T-cell (primary cell): ENCODE measurements at regions not wholly inside any gene's neighbourhood (a gene's known extent, or its start where the extent isn't known, plus 50 kb on each side); places are given as distances from the start of the nearest gene placed in this dataset.

ENCODE experiments used
- ATAC-seq, 4 experiments: fragments of 200-7000 bp in 3 of 4; fragments of 150-1000 bp in 1 of 4; cut with Tn5 transposase; replicated peaks in 1 of 4; 1 replicate in 3 of 4; 2 replicates in 1 of 4; pipeline ENCODE4 v1.10.0; 2021; ENCODE audit warnings: moderate library complexity in 3 of 4, mild to moderate bottlenecking in 2 of 4, moderate number of reproducible peaks in 1 of 4
- CTCF ChIA-PET, 2 donors: fragments of 300-600 bp; sonication (Branson Sonifier 250); formaldehyde crosslinking; loops; one replicate each; lab custom pipeline; 2022; ENCODE audit warnings: antibody characterized with exemption in 2 of 2; lab: Charles Lee
- POLR2A ChIA-PET, 2 donors: fragments of 300-600 bp; sonication (Branson Sonifier 250); formaldehyde crosslinking; loops; one replicate each; lab custom pipeline; 2022; ENCODE audit warnings: antibody characterized with exemption in 2 of 2; lab: Charles Lee
- DNase-seq, 35 experiments: peaks; one replicate each; pipeline versions ENCODE4 v3.0.0 to v3.0.0-alpha.2; 2013 to 2023
- H3K27ac ChIP-seq: one replicate; pipeline ENCODE4 v1.5.1; 2013; ENCODE audit warnings: low read length
- H3K27me3 ChIP-seq, 2 experiments: replicated peaks in 1 of 2; 1 replicate in 1 of 2; 2 replicates in 1 of 2; pipeline versions ENCODE4 v1.6.1 to v1.7.0; 2013; ENCODE audit warnings: low read length in 1 of 2, mixed read lengths in 1 of 2; ENCODE audit not compliant: control insufficient read depth in 2 of 2, insufficient read depth in 2 of 2; ENCODE audit errors: extremely low read depth in 1 of 2
- H3K36me3 ChIP-seq, 2 donors: 1 replicate in 1 of 2; 2 replicates in 1 of 2; pipeline versions ENCODE4 v1.6.1 to v1.7.0; 2013; ENCODE audit warnings: low read length in 1 of 2; ENCODE audit not compliant: control insufficient read depth in 2 of 2, insufficient read depth in 1 of 2; ENCODE audit errors: extremely low read depth in 1 of 2
- H3K4me1 ChIP-seq, 2 experiments: 1 replicate in 1 of 2; 2 replicates in 1 of 2; pipeline versions ENCODE4 v1.6.1 to v1.7.0; 2013; ENCODE audit warnings: low read length in 2 of 2, mixed read lengths in 1 of 2; ENCODE audit not compliant: insufficient read depth in 2 of 2, control insufficient read depth in 1 of 2; ENCODE audit errors: extremely low read depth in 1 of 2
- H3K4me3 ChIP-seq, 2 donors: 1 replicate in 1 of 2; 2 replicates in 1 of 2; pipeline versions ENCODE4 v1.5.1 to v1.7.0; 2013; ENCODE audit warnings: mild to moderate bottlenecking in 2 of 2, low read length in 1 of 2, moderate library complexity in 1 of 2; ENCODE audit not compliant: control insufficient read depth in 1 of 2; ENCODE audit errors: extremely low read depth in 1 of 2
- H3K9me3 ChIP-seq: 2 replicates; pipeline ENCODE4 v1.7.0; 2013
- H3K27ac Mint-ChIP-seq, 2 donors: one replicate each; pipeline ENCODE4 v1.8.0; 2020 to 2021; ENCODE audit warnings: mild to moderate bottlenecking in 2 of 2, mixed read lengths in 2 of 2
- H3K27me3 Mint-ChIP-seq, 2 donors: one replicate each; pipeline ENCODE4 v1.8.0; 2021 to 2022; ENCODE audit warnings: mixed read lengths in 2 of 2
- H3K36me3 Mint-ChIP-seq: one replicate; pipeline ENCODE4 v1.8.0; 2021; ENCODE audit warnings: mixed read lengths
- H3K4me1 Mint-ChIP-seq, 3 donors: one replicate each; pipeline ENCODE4 v1.8.0; 2020 to 2022; ENCODE audit warnings: mixed read lengths in 3 of 3, mild to moderate bottlenecking in 1 of 3
- H3K4me3 Mint-ChIP-seq, 3 donors: one replicate each; pipeline ENCODE4 v1.8.0; 2020 to 2022; ENCODE audit warnings: mild to moderate bottlenecking in 3 of 3, mixed read lengths in 3 of 3, moderate library complexity in 3 of 3
- H3K9me3 Mint-ChIP-seq, 3 donors: one replicate each; pipeline ENCODE4 v1.8.0; 2020 to 2022; ENCODE audit warnings: mixed read lengths in 3 of 3
- WGBS: methylation state at CpG from one replicate; pipeline ENCODE4 v1.1.5; 2013; ENCODE audit warnings: missing lambda C conversion rate; ENCODE audit not compliant: insufficient coverage; 5-methylcytosine and 5-hydroxymethylcytosine counted together

- no peak for ATAC-seq
- Histone ChIP-seq H3K4me1 (no peaks in the 10 kb centered on the region), H3K27me3 (no peaks in the 10 kb centered on the region), H3K27ac (no peak overlapping the region), H3K36me3 (no peaks in the 10 kb centered on the region), H3K9me3 (no peaks in the 10 kb centered on the region), H3K4me3 (no peak overlapping the region)
- Mint-ChIP-seq H3K27ac (no peak overlapping the region), H3K9me3 (peaks cover 0 to 8% (median 8%) of the 10 kb centered on the region in 3 donors), H3K27me3 (no peaks in the 10 kb centered on the region), H3K4me1 (no peaks in the 10 kb centered on the region), H3K36me3 (no peaks in the 10 kb centered on the region), H3K4me3 (no peak overlapping the region)
- no CpG with 5 or more reads among the region's 3 CpGs for WGBS
- DNase-seq, result no peak
- ChIA-PET POLR2A (no interaction called here), CTCF (no interaction called here)
Observed at GRCh38 chr3:117126460-117126859, 416.9 kb downstream of the TUSC7 start.

GRCh38 chr3:117126946-117127546 lies 417.5 kb downstream of the TUSC7 start:
- no peak for ATAC-seq
- CTCF ChIA-PET, result no interaction called here
- H3K4me1 Mint-ChIP-seq, result no peaks in the 10 kb centered on the region

GRCh38 chr3:117128133-117128532 lies 418.6 kb downstream of the TUSC7 start:
- Mint-ChIP-seq H3K4me3 (no peak overlapping the region), H3K27me3 (no peaks in the 10 kb centered on the region), H3K27ac (no peak overlapping the region), H3K9me3 (peaks cover 0 to 8% (median 8%) of the 10 kb centered on the region in 3 donors), H3K4me1 (no peaks in the 10 kb centered on the region), H3K36me3 (no peaks in the 10 kb centered on the region)
- Histone ChIP-seq H3K27ac (no peak overlapping the region), H3K36me3 (no peaks in the 10 kb centered on the region), H3K4me3 (no peak overlapping the region), H3K27me3 (no peaks in the 10 kb centered on the region), H3K9me3 (no peaks in the 10 kb centered on the region), H3K4me1 (no peaks in the 10 kb centered on the region)
- CTCF ChIA-PET, result no interaction called here
- DNase-seq (no peak), ATAC-seq (no peak)
- no CpG with 5 or more reads among the region's 2 CpGs for WGBS
- POLR2A ChIA-PET, result no interaction called here

More at GRCh38 chr3:117126946-117127546, 417.5 kb downstream of the TUSC7 start:
- H3K9me3 Mint-ChIP-seq, result peaks cover 0 to 8% (median 8%) of the 10 kb centered on the region in 3 donors
- H3K27ac ChIP-seq, result no peak overlapping the region
- H3K27me3 Mint-ChIP-seq, result no peaks in the 10 kb centered on the region
- no peak overlapping the region for H3K4me3 ChIP-seq
- POLR2A ChIA-PET, result no interaction called here
- H3K36me3 ChIP-seq, result no peaks in the 10 kb centered on the region
- no peaks in the 10 kb centered on the region for H3K4me1 ChIP-seq
- no peaks in the 10 kb centered on the region for H3K36me3 Mint-ChIP-seq
- no peak for DNase-seq
- H3K27me3 ChIP-seq, result no peaks in the 10 kb centered on the region
- no peak overlapping the region for H3K27ac Mint-ChIP-seq
- no CpG with 5 or more reads among the region's 5 CpGs for WGBS
- H3K9me3 ChIP-seq, result no peaks in the 10 kb centered on the region
- no peak overlapping the region for H3K4me3 Mint-ChIP-seq

- H3K9me3 ChIP-seq, result no peaks in the 10 kb centered on the region
- Mint-ChIP-seq H3K9me3 (peaks cover 0 to 10% (median 8%) of the 10 kb centered on the region in 3 donors), H3K4me1 (no peaks in the 10 kb centered on the region), H3K4me3 (no peak overlapping the region), H3K27me3 (no peaks in the 10 kb centered on the region), H3K27ac (no peak overlapping the region), H3K36me3 (no peaks in the 10 kb centered on the region)
- H3K4me3 ChIP-seq, result no peak overlapping the region
- ChIA-PET POLR2A (no interaction called here), CTCF (no interaction called here)
- no peak overlapping the region for H3K27ac ChIP-seq
- no peak for DNase-seq
- no CpG with 5 or more reads among the region's 1 CpG for WGBS
- no peaks in the 10 kb centered on the region for H3K4me1 ChIP-seq
- no peak for ATAC-seq
- H3K27me3 ChIP-seq, result no peaks in the 10 kb centered on the region
- no peaks in the 10 kb centered on the region for H3K36me3 ChIP-seq
Observed at GRCh38 chr3:117128872-117129271, 419.3 kb downstream of the TUSC7 start.

GRCh38 chr3:117129516-117129915 lies 419.9 kb downstream of the TUSC7 start:
- DNase-seq (no peak), ATAC-seq (no peak)
- no peaks in the 10 kb centered on the region for H3K4me1 Mint-ChIP-seq
- H3K27ac Mint-ChIP-seq, result no peak overlapping the region
- H3K4me3 Mint-ChIP-seq, result no peak overlapping the region
- peaks cover 0 to 10% (median 8%) of the 10 kb centered on the region in 3 donors for H3K9me3 Mint-ChIP-seq
- no peaks in the 10 kb centered on the region for H3K9me3 ChIP-seq
- CTCF ChIA-PET, result no interaction called here
- 25% methylated on average over 4 of the region's 5 CpGs for WGBS
- H3K27ac ChIP-seq, result no peak overlapping the region
- H3K4me3 ChIP-seq, result no peak overlapping the region
- no peaks in the 10 kb centered on the region for H3K36me3 ChIP-seq
- no peaks in the 10 kb centered on the region for H3K36me3 Mint-ChIP-seq
- no peaks in the 10 kb centered on the region for H3K27me3 Mint-ChIP-seq
- POLR2A ChIA-PET, result no interaction called here
- no peaks in the 10 kb centered on the region for H3K27me3 ChIP-seq
- H3K4me1 ChIP-seq, result no peaks in the 10 kb centered on the region

- no peaks in the 10 kb centered on the region for H3K4me1 Mint-ChIP-seq
- Histone ChIP-seq H3K4me3 (no peak overlapping the region), H3K36me3 (no peaks in the 10 kb centered on the region), H3K9me3 (no peaks in the 10 kb centered on the region), H3K27me3 (no peaks in the 10 kb centered on the region), H3K4me1 (no peaks in the 10 kb centered on the region), H3K27ac (no peak overlapping the region)
- H3K9me3 Mint-ChIP-seq, result peaks cover 0 to 10% (median 8%) of the 10 kb centered on the region in 3 donors
- no peak for ATAC-seq
- no peak overlapping the region for H3K4me3 Mint-ChIP-seq
- no CpG with 5 or more reads among the region's 1 CpG for WGBS
- DNase-seq, result no peak
- no peak overlapping the region for H3K27ac Mint-ChIP-seq
- ChIA-PET POLR2A (no interaction called here), CTCF (no interaction called here)
- no peaks in the 10 kb centered on the region for H3K27me3 Mint-ChIP-seq
- no peaks in the 10 kb centered on the region for H3K36me3 Mint-ChIP-seq
Observed at GRCh38 chr3:117130222-117130621, 420.6 kb downstream of the TUSC7 start.

GRCh38 chr3:117131259-117131658 lies 421.7 kb downstream of the TUSC7 start:
- WGBS, result 92% methylated on average over 5 of the region's 9 CpGs
- DNase-seq (no peak), ATAC-seq (no peak)
- Histone ChIP-seq H3K27ac (no peak overlapping the region), H3K9me3 (no peaks in the 10 kb centered on the region), H3K36me3 (no peaks in the 10 kb centered on the region), H3K27me3 (no peaks in the 10 kb centered on the region), H3K4me3 (no peak overlapping the region), H3K4me1 (no peaks in the 10 kb centered on the region)
- ChIA-PET CTCF (interaction anchor here in 1 of 2 donors (0.5 kb wide), 1 partner anchor 71 kb away, joined by 3 read pairs; no protein-coding TSS in a partner anchor), POLR2A (no interaction called here)
- H3K4me1 Mint-ChIP-seq, result no peaks in the 10 kb centered on the region
- H3K4me3 Mint-ChIP-seq, result no peak overlapping the region
- no peak overlapping the region for H3K27ac Mint-ChIP-seq
- H3K9me3 Mint-ChIP-seq, result peaks cover 0 to 10% (median 8%) of the 10 kb centered on the region in 3 donors
- H3K27me3 Mint-ChIP-seq, result no peaks in the 10 kb centered on the region
- no peaks in the 10 kb centered on the region for H3K36me3 Mint-ChIP-seq
